Activated T-cell treated with anti-CD3 and anti-CD28 coated beads for 1 hour (primary cell): ENCODE measurements at regions not wholly inside any gene's neighbourhood (a gene's known extent, or its start where the extent isn't known, plus 50 kb on each side); places are given as distances from the start of the nearest gene placed in this dataset.
"Not testable (repeated sequence)": the region's sequence is repeated elsewhere in the genome, so short reads cannot be mapped to it uniquely, and the experiment has no call there.

Experiments used
- DNase-seq: peaks from one replicate; pipeline ENCODE4 v3.0.0-alpha.2; 2020; ENCODE audit warnings: low read depth

DNA sequence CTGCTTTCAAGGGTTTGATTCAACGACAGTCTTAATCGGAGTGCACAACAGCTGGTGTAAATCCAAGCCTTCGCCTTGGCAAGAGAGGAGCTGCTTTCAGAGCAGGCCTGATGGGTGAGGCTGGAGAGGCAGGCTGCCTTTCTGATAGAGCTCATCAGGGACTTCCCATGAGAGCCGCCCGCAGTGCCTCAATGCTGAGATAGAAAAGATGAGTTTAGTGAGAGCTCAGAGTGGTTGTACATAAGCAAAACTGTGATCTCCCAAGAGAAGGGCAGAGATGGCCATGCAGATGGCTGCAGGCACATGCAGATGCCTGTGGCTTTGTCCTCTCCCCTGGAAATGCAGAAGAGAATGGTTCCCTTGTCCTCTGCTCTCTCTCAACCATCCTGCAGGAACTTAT, 122.1 kb downstream of the ARL4C start:
- DNase-seq: no peak

DNA sequence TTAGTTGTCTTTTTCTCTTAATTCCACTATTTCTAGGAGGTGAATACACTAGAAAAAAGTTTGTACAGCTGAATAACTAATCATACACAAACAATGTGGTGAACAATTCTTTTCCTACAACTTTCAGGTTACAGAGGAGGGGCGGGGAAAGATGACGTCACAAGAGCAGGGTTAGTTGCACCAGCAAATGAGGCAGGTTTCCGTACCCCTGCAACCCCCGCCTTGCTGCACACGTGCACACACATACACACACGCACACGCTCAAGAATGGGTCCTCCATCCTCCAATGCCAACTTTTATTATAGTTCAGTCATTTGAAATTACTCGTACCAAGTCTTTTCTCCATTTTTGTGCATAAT, 122.8 kb downstream of the ARL4C start:
- DNase-seq: no peak

DNA sequence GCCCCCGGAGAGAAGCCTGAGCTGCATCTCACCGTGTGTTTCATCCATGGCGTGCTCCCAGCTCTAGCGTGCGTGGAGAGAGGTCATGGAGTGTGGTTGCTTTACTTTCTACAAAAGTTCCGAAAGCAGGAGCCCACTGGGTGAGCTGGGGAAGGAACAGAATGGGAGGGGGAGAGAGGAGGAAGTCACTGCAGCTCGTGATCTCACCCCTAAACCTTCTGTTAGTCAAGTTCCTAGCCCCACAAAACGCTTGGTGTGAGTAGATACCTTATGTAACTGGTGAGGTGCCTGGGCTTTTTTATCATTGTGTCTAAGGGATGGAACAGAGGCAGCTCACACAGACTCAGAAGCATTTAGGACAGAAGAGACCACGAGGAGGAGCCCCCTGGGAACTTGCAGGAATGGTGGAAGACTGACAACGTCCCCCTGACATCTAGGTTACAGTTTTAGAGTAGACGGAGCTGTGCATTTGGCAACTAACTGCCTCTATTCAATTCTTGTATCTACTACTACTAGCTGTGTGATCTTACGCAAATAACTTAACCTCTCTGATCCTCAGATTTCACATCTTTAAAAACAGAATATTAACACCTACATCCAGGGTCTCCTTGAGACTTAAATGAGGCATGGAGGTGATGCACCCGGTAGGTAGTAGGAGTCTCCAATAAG, 123.3 kb downstream of the ARL4C start:
- no peak for DNase-seq

DNA sequence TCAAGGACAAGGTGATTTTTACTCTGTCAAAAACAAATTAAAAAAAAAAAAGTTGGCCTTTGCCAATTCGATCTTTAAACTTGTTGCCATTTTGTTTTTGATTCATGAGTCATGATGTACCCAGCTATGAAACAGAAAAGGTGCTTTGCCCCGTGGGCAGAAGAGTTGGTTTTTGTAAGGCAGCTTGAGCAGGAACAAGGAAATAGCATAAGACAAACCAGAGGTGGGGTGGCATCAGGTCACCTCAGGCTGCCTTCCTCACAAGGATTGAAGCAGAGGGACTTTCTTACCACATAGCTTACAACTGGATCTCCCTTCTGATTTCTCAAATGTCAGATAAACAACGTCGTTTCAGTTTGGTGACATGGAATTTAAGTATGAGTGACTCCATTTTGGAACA, 123.8 kb downstream of the ARL4C start:
- no peak for DNase-seq

DNA sequence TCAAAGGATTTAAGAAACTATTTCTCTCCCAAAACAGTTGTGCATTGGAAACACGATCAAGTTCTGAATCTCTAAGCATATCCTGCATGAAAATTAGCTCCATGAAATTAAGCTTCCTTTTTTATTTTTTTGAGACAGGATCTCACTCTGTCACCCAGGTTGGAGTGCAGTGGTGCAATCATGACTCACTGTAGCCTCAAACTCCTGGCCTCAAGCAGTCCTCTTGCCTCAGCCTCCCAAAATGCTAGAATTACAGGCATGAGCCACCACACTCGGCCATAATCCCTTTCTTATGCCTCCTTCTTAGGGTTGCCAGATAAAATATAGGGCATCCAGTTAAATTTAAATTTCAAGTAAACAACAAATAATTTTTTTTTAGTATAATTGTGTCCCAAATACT, 124.4 kb downstream of the ARL4C start:
- DNase-seq: no peak

DNA sequence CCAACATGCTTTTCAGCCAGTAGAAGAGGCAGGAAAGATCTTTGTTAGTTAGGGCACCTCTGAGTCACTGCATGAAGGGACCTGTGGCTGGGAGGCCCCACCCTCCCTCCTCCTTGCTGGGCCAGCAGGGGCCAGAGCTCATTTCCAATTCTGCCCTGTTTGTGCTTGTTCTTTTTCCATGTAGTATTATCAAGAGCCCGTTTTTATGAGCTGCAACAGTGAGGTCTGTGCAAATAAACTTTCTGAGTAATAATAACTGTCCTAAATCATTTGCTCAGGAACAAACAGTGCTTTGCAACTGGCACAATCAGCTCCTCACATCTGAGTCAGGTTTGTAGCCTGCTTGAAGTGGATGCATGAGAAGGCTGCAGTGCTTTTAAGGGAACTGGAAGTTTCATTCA, 128.0 kb downstream of the ARL4C start:
- peak; percentile 36 for DNase-seq

DNA sequence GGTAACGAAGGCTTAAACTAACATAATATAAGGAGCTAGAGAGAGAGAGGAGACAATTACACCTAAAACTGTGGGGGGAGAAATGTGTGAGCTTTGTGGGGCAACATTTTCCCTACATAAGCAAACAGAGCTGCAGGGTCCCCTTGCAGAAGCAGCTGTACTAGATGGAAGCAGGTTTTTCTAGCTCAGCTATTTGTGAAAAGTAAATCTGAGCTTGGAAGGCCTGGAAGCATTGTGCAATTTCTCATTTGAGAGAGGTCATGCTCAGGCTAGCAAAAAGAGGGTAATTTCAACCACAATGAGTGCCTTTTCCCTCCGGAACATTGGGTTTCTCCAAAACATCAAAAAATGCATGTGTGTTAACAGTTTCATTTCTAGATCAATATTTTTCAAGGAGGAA, 130.0 kb downstream of the ARL4C start:
- DNase-seq: no peak

DNA sequence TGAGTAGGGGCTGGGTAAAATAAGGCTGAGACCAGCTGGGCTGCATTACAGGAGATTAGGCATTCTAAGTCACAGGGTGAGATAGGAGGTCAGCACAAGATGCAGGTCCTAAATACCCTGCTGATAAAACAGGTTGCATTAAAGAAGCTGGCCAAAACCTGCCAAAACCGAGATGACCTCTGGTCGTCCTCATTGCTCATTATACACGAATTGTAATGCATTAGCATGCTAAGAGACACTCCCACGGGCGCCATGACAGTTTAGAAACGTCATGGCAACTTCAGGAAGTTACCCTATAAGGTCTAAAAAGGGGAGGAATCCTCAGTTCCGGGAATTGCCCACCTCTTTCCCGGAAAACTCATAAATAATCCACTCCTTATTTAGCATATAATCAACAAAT, 132.2 kb downstream of the ARL4C start:
- no peak for DNase-seq

DNA sequence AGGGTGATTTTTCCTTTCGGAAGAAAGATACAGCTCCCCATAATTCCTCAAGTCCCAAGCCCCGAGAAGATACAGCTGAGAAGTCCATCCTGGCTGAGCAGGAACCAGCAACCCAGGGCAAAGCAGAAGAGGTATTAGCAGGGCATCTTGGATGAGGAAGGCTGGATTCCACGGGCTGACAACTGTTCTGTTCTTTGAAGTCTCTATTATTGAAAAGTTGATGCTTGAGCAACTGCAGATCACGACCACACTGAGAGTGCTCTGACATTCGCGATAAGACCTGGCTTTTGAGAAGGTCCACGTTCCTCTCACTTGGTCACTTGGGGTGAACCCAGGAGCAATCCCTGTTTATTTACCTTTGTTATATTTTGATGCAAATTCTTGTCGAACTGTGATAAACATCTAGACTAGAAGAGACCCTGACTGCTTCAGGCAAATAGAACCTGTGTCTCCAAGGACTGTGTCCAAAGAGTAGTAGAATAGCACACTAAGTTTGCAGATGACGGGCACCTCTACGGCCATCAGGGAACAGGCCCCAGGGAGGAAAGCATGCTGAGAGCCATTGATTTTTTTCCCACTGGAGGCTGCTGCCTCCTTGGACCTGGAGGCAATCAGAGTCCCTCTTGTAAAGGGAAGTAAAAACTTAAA, 133.1 kb downstream of the ARL4C start:
- no peak for DNase-seq

DNA sequence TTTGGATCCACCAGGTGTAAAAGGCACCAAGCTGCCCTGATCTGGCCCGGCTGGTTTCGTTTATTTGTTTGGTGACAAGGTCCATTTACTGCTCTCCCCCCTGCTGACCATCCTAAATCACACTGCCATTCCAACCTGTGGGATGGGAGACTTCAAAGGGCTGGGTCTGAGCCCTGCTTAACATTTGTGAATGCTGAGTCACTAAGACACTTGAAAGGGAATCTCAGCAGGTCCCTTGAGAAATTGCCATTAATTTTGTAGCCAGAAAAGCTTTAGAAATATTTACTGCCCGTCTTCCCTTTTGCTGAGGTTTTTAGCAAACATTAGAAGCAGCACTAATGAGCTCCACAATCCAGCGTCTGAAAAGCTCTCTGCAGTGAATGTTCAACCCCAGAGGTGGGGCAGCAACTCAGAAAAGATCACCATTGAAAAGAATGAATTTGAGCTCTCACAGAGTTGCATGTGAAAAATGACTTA, 133.8 kb downstream of the ARL4C start:
- DNase-seq: no peak

DNA sequence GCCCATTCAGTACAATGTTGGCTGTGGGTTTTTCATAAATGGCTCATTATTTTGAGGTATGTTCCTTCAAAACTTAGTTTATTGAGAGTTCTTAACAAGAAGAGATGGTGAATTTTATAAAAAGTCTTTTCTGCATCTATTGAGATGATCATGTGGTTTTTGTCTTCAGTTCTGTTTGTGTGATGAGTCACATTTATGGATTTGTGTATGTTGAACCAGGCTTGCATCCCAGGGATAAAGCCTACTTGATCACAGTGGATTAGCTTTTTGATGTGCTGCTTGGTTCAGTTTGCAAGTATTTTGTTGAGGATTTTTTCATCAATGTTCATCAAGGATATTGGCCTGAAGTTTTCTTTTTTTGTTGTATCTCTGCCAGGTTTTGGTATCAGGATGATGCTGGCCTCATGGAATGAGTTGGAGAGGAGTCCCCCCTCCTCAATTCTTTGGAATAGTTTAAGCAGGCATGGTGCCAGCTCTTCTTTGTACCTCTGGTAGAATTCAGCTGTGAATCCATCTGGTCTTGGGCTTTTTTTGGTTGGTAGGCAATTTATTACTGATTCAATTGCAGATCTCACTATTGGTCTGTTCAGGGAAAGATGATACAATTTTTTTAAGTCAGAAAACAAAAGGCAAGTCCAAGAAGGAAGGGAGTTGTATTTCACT, 136.4 kb downstream of the ARL4C start:
- not testable (repeated sequence) for DNase-seq

DNA sequence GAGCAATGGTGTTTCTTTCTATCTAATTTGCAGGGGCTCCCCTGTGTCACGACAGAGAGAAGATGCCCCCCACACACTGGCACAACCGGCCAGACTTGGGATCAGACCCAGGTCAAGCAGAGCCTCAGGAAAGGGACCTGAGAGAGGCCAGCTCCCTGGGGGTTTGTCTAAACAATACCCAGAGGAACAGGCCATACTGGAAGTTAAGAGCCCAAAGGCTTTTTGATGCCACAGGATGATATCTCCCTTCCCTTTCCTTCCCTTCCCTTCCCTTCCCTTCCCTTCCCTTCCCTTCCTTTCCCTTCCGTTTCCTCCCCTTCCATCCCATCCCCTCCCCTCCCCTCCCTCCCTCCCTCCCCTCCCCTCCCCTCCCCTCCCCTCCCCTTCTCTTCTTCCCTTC, 139.2 kb downstream of the ARL4C start:
- DNase-seq: no peak

DNA sequence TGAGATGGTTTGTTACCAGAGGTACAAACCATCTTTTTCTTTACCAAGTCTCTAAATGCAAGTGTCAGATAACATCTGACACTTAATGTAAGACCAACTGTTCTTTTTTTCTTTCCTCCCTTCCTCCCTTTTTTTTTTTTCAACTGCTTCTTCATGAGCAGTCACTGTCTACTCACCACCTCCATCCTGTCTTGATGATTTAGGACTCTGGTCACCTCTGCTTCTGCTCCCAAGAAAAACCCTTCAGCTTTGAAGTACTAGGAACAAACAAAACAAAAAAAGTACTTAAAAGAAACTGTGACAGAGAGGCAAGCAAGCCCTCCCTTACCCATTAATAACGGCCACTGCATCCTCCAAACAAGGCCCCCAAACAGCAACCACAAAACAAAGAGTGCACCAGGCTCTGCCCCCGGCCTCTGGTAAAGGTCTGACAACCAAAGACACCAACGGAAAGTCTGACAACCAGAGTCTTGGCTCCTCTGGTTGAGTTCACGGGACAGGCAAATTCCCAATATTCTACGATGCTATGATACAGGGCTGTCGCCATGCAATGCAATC, 141.0 kb downstream of the ARL4C start:
- DNase-seq: no peak

DNA sequence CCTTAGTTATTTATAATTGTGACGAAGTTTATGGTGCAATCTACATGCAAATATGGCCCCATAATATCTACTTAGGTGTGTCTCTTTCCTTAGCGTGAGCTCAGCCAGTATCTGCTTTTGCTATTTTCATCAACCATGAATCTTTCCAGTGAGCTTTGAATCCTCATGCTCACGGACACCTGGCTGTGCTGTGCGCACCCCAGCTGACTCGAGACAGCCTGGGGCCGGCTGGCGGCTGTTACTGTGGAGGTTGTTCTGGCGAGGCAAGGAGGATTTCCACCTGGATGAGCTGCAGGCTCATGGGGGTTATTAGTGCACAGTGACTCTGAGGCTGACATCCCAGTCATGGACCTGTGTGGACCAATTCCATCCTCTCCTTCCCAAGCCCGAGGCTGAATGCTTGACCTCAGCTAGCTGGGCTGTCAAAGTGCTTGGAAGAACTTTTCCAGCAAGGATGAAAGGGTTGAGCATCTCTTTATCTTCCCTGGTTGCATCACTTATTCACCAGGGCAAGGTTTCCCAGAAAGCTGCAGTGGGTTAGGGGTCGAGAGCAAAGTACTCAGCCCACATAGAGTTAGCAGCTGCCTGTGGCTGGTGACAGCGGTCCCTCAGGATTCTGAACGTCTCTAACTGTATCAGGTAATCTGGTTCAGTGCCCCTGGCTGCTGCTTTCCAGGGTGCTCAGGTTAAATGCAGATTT, 141.7 kb downstream of the ARL4C start:
- no peak for DNase-seq

DNA sequence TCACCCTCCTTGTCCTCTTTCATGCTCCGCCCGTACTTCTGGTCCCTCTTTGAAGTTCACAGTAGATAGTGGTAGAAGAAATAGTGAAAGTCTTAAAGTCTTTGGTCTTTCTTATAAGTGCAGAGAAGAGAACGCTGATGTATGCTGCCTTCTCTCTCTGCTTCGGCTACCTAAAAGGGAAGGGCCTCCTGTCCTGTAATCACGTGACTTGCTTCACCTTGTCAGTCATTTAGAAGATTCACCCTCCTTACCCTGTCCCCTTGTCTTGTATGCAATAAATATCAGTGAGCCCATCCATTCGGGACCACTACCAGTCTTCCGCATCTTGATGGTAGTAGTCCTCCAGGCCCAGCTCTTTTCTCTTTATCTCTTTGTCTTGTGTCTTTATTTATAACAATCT, 144.6 kb downstream of the ARL4C start:
- DNase-seq: no peak

DNA sequence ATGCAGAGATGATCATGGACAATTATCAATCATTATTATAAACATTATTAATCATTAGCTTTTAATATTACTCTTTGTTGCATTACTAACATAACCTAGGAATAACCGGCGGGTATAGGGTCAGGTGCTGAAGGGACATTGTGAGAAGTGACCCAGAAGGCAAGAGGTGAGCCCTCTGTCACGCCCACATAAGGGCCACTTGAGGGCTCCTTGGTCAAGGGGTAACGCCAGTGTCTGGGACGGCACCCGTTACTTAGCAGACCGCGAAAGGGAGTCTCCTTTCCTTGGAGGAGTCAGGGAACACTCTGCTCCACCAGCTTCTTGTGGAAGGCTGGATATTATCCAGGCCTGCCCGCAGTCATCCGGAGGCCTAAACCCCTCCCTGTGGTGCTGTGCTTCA, 145.0 kb downstream of the ARL4C start:
- not testable (repeated sequence) for DNase-seq

DNA sequence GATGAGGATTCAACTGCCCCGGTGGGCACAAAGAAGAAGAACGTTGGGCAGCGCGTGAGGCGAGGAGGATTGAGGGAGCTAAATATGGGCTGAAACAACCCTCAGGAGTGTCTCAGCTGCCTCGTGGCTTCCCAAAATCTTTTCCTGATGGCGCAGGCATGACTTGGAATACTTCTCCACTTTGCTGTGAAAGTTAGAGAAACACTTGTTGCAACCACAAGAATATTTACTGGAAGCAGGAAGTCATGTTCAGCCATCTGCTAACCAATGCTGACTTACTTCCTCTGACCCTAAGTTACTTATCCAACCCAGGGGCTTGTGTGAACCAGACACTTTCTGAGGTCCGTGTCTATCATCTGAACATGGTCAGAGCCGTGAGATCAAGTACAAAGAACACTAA, 148.8 kb downstream of the ARL4C start:
- DNase-seq: no peak

DNA sequence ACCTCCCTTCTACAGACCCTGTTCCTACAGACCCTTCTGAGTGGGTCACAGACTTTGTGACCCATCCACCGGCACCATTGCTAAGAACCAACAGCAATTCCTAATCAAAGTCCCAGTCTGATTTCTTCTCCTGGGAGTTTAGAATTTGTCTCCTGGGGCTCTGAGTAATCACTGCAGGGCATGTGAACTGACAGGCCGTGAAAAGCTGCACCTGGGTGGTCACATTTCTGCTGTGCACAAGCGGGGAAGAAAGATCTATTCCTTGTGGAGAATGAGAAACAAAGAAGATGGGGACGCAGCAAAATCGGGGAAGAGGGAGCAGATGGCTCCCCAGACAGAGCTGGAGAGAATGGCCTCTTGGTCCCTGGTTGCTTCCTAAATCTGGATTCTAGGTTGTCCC, 151.0 kb downstream of the ARL4C start:
- DNase-seq: no peak

DNA sequence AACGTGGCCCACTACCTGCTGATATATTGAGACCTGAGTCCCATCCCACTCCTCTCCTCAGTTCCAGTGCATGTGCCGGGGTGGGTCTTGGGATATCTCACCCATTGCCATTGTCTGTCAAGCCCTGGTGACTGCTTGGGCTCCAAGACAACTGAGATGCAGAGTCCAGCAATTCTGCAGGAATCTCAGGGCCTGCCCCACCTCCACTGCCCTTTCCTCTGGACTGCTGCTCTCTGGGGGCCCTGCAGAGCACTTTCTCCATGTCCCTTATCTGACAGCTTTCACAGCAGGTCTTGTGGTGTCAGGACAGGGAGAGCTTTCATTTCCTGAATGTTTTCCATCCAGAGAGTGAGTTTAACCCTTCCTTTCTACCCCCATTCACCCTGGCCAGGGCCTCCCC, 152.9 kb downstream of the ARL4C start:
- no peak for DNase-seq

DNA sequence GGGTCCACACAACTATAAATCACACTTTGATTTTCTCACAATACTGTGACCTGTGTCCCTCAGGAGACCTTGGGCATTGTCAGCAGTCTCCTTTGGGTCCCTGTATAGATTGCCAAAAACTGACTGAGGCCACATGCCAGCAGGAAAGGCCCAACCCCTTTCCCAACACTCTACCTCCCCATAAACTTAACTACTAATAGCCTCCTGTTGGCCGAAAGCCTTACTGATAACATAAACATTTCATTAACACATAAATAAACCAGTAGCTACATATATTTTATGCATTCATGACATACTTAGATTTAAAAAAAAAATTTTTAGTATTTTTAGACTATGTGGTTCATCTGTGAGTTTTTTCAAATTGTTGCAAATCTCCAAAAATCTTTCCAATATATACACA, 153.5 kb downstream of the ARL4C start:
- DNase-seq: no peak

DNA sequence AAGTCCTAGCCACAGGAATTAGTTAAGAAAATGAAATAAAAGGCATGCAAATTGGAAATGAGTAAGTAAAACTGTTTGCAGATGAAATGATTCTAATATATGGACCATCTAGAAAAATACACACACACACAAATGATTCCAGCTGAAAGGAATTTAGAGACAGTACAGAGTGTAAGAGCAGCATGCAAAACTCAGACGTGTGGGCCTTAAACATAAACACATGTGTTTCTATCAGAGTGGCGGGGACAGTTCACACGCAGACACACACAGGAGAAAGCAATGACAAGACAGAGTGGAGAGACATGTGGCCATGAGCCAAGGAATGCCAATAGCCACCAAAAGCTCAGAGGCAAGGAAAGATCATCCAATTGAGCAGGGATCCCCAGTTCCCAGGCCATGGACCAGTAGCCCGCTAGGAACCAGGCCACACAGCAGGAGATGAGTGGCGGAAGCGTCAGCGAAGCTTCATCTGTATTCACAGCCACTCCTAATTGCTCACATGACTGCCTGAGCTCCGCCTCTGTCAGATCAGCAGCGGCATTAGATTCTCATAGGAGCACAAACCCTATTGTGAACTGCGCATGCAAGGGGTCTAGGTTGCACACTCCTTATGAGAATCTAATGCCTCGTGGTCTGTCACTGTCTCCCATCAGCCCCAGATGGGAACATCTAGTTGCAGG, 155.4 kb downstream of the ARL4C start:
- no peak for DNase-seq

DNA sequence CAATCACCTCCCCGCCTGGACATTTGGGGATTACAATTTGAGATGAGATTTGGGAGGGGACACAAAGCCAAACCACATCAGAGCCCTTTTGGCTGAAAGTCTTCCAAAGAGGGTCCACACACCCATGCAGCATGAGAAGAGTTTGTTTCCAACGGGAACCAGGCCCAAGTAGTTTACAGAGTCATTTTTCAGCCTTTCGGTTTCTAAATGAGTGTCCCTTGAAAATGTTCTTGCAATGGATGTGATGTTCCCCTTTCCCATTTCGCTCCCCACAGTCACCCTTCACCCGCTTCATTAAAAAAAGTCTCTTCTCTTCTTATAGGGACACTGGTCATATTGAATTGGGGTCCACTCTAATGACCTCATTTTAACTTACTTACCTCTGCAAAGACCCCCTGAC, 157.4 kb downstream of the ARL4C start:
- no peak for DNase-seq
